PC-9 (cell line): ENCODE measurements at regions not wholly inside any gene's neighbourhood (a gene's known extent, or its start where the extent isn't known, plus 50 kb on each side); places are given as distances from the start of the nearest gene placed in this dataset.

Source experiments
- BruUV-seq: library from RNA; stranded (reverse); fragments of 400-500 nt; replicated peaks from 2 replicates; lab custom pipeline; 2021; lab: Mats Ljungman, UMichigan
- CTCF ChIA-PET: fragments of 300-600 bp; sonication (Branson Sonifier 250); formaldehyde crosslinking; loops from one replicate; lab custom pipeline; 2022; ENCODE audit warnings: antibody characterized with exemption; lab: Charles Lee
- POLR2A ChIA-PET: fragments of 300-600 bp; sonication (Branson Sonifier 250); formaldehyde crosslinking; loops from one replicate; lab custom pipeline; 2022; ENCODE audit warnings: antibody characterized with exemption; ENCODE audit not compliant: unreplicated experiment; lab: Charles Lee
- DNase-seq, 2 experiments: peaks; one replicate each; pipeline versions ENCODE4 v3.0.0 to v3.0.0-alpha.2; 2015 to 2022; ENCODE audit warnings: mixed read lengths in 1 of 2
- H2AFZ ChIP-seq: fragments of 200-600 bp; sonication (generic); 2 replicates; pipeline ENCODE4 v1.8.1; 2017; ENCODE audit warnings: antibody characterized with exemption
- H3F3A ChIP-seq: fragments of 200-600 bp; sonication (generic); 2 replicates; pipeline ENCODE4 v1.8.1; 2017; ENCODE audit warnings: antibody characterized with exemption, mild to moderate bottlenecking, low read depth; ENCODE audit not compliant: insufficient read depth
- H3K27ac ChIP-seq: fragments of 200-600 bp; sonication (generic); 2 replicates; pipeline ENCODE4 v1.6.1; 2016; ENCODE audit warnings: mixed run types
- H3K27me3 ChIP-seq: fragments of 200-600 bp; sonication (generic); 2 replicates; pipeline ENCODE4 v1.6.1; 2016; ENCODE audit warnings: low read depth, mixed run types; ENCODE audit not compliant: insufficient read depth
- H3K36me3 ChIP-seq: fragments of 200-600 bp; sonication (generic); 2 replicates; pipeline ENCODE4 v1.6.1; 2016; ENCODE audit warnings: low read depth, mixed run types
- H3K4me1 ChIP-seq: fragments of 200-600 bp; sonication (generic); replicated peaks from 2 replicates; pipeline ENCODE4 v1.6.1; 2016; ENCODE audit warnings: mixed run types; ENCODE audit not compliant: insufficient read depth
- H3K4me2 ChIP-seq: fragments of 200-600 bp; sonication (generic); 2 replicates; pipeline ENCODE4 v1.6.1; 2017; ENCODE audit warnings: mixed run types
- H3K4me3 ChIP-seq: fragments of 200-600 bp; sonication (generic); 2 replicates; pipeline ENCODE4 v1.6.1; 2016; ENCODE audit warnings: mixed run types
- H3K79me2 ChIP-seq: fragments of 200-600 bp; sonication (generic); 2 replicates; pipeline ENCODE4 v1.6.1; 2017; ENCODE audit warnings: low read depth, mixed run types
- H3K9me2 ChIP-seq: fragments of 200-600 bp; sonication (generic); 2 replicates; pipeline ENCODE4 v1.8.1; 2017; ENCODE audit warnings: mild to moderate bottlenecking; ENCODE audit not compliant: insufficient read depth
- H3K9me3 ChIP-seq: fragments of 200-600 bp; sonication (generic); 2 replicates; pipeline ENCODE4 v1.8.1; 2016; ENCODE audit warnings: low read depth; ENCODE audit not compliant: insufficient read depth
- H4K20me1 ChIP-seq: fragments of 200-600 bp; sonication (generic); 2 replicates; pipeline ENCODE4 v1.8.1; 2017; ENCODE audit not compliant: insufficient read depth
- CTCF ChIP-seq: fragments of 200-600 bp; sonication (generic); conservative IDR thresholded peaks from 2 replicates; pipeline ENCODE4 v1.6.1; 2017; ENCODE audit warnings: mixed run types, antibody characterized with exemption, mild to moderate bottlenecking, moderate library complexity
- EZH2 ChIP-seq: fragments of 200-600 bp; sonication (generic); IDR thresholded peaks from 2 replicates; pipeline ENCODE4 v1.8.0; 2017; ENCODE audit warnings: antibody characterized with exemption, low read depth
- intact Hi-C: fragments of 100-400 bp; cut with micrococcal nuclease; formaldehyde crosslinking; loops from one replicate; pipeline ENCODE4 v1.10.0; 2022; ENCODE audit not compliant: unreplicated experiment

- H2AFZ ChIP-seq: no peak overlapping the region
- TF ChIP-seq CTCF: no peak
- no peak for TF ChIP-seq EZH2
- H3K9me3 ChIP-seq: peaks cover 27% of the 10 kb centered on the region
- no peaks in the 10 kb centered on the region for H4K20me1 ChIP-seq
- H3K4me3 ChIP-seq: no peak overlapping the region
- intact Hi-C loops: loop anchor here (1.0 kb wide), 1 partner anchor 21 kb away; no protein-coding TSS in a partner anchor
- no peaks in the 10 kb centered on the region for H3K27me3 ChIP-seq
- H3F3A ChIP-seq: peaks cover under 1% of the 10 kb centered on the region; the same call in 1 of the 2 replicates
- H3K36me3 ChIP-seq: no peaks in the 10 kb centered on the region
- ChIA-PET POLR2A (no interaction called here), CTCF (interaction anchor here (0.7 kb wide), 1 partner anchor 119 kb away, joined by 3 read pairs; no protein-coding TSS in a partner anchor)
- H3K9me2 ChIP-seq: no peaks in the 10 kb centered on the region
- no peak for DNase-seq
- H3K79me2 ChIP-seq: no peaks in the 10 kb centered on the region
- H3K27ac ChIP-seq: no peak overlapping the region
- H3K4me1 ChIP-seq: 0 out of 2 replicates have a peak, but pooled peaks cover 2% of the 10 kb centered on the region
- BruUV-seq: no TSS peak
- no peak overlapping the region for H3K4me2 ChIP-seq
Measured at GRCh38 chr3:18092726-18093125, 332.4 kb downstream of the SATB1 start.

- Histone ChIP-seq H3K4me1 (no peaks in the 10 kb centered on the region), H3K4me2 (no peak overlapping the region), H3K27me3 (no peaks in the 10 kb centered on the region), H3K79me2 (no peaks in the 10 kb centered on the region), H4K20me1 (no peaks in the 10 kb centered on the region), H3K27ac (no peak overlapping the region), H3K4me3 (no peak overlapping the region), H3K9me2 (no peaks in the 10 kb centered on the region), H2AFZ (no peak overlapping the region), H3K9me3 (peaks cover 10% of the 10 kb centered on the region), H3F3A (no peaks in the 10 kb centered on the region), H3K36me3 (no peaks in the 10 kb centered on the region)
- TF ChIP-seq CTCF (no peak), EZH2 (no peak)
- intact Hi-C loops: no loop called here
- ChIA-PET CTCF (no interaction called here), POLR2A (no interaction called here)
- no peak for DNase-seq
- no TSS peak for BruUV-seq
Measured at GRCh38 chr3:18090377-18090776, 334.8 kb downstream of the SATB1 start.

GRCh38 chr3:18087988-18088387 is 337.2 kb downstream of the SATB1 start:
- no peaks in the 10 kb centered on the region for H3K36me3 ChIP-seq
- ChIA-PET POLR2A (interaction anchor here (0.6 kb wide), 1 partner anchor 12 kb away, joined by 4 read pairs; no protein-coding TSS in a partner anchor), CTCF (no interaction called here)
- H3K79me2 ChIP-seq: no peaks in the 10 kb centered on the region
- no peaks in the 10 kb centered on the region for H3K9me2 ChIP-seq
- H3K4me3 ChIP-seq: no peak overlapping the region
- intact Hi-C loops: no loop called here
- H2AFZ ChIP-seq: no peak overlapping the region
- peaks cover 6% of the 10 kb centered on the region; the same call in 1 of the 2 replicates for H3K9me3 ChIP-seq
- H4K20me1 ChIP-seq: no peaks in the 10 kb centered on the region
- no peak overlapping the region for H3K27ac ChIP-seq
- no peak for DNase-seq
- H3K4me1 ChIP-seq: no peaks in the 10 kb centered on the region
- no peaks in the 10 kb centered on the region for H3K27me3 ChIP-seq
- TF ChIP-seq EZH2: no peak
- TF ChIP-seq CTCF: no peak
- H3K4me2 ChIP-seq: no peak overlapping the region
- no peaks in the 10 kb centered on the region for H3F3A ChIP-seq
- BruUV-seq: no TSS peak
